Glomerular endothelial cell (primary cell): ENCODE measurements at regions not wholly inside any gene's neighbourhood (a gene's known extent, or its start where the extent isn't known, plus 50 kb on each side); places are given as distances from the start of the nearest gene placed in this dataset.
"Not testable (repeated sequence)": the region's sequence is repeated elsewhere in the genome, so short reads cannot be mapped to it uniquely, and the experiment has no call there.

Experiments
- DNase-seq: peaks from one replicate; pipeline ENCODE4 v3.0.0-alpha.2; 2011; ENCODE audit warnings: low read depth, low spot score; ENCODE audit errors: extremely low read depth

- not testable (repeated sequence) for DNase-seq
Observed at GRCh38 chr7:150096213-150096994, 222.6 kb downstream of the ATP6V0E2 start.

- DNase-seq, result not testable (repeated sequence)
Observed at GRCh38 chr7:150098592-150098991, 224.6 kb upstream of the LRRC61 start.

GRCh38 chr7:150101282-150101681 is 221.9 kb upstream of the LRRC61 start:
- DNase-seq, result not testable (repeated sequence)

- DNase-seq, result not testable (repeated sequence)
Observed at GRCh38 chr7:150107283-150107682, 215.9 kb upstream of the LRRC61 start.

- not testable (repeated sequence) for DNase-seq
Observed at GRCh38 chr7:150110375-150110820, 212.8 kb upstream of the LRRC61 start.

- DNase-seq, result not testable (repeated sequence)
Observed at GRCh38 chr7:150110882-150111281, 212.3 kb upstream of the LRRC61 start.

- not testable (repeated sequence) for DNase-seq
Observed at GRCh38 chr7:150111373-150112139, 211.6 kb upstream of the LRRC61 start.

- DNase-seq, result not testable (repeated sequence)
Observed at GRCh38 chr7:150113301-150113700, 209.9 kb upstream of the LRRC61 start.

- DNase-seq, result not testable (repeated sequence)
Observed at GRCh38 chr7:150114591-150114990, 208.6 kb upstream of the LRRC61 start.

GRCh38 chr7:150119966-150120365 is 203.2 kb upstream of the LRRC61 start:
- DNase-seq, result not testable (repeated sequence)

GRCh38 chr7:150125831-150126230 is 197.3 kb upstream of the LRRC61 start:
- DNase-seq, result not testable (repeated sequence)

- not testable (repeated sequence) for DNase-seq
Observed at GRCh38 chr7:150134451-150134850, 188.7 kb upstream of the LRRC61 start.

GRCh38 chr7:150135620-150136190 is 187.4 kb upstream of the LRRC61 start:
- not testable (repeated sequence) for DNase-seq

- not testable (repeated sequence) for DNase-seq
Observed at GRCh38 chr7:150139840-150140239, 183.3 kb upstream of the LRRC61 start.

GRCh38 chr7:150141525-150142345 is 181.4 kb upstream of the LRRC61 start:
- DNase-seq, result not testable (repeated sequence)

- DNase-seq, result not testable (repeated sequence)
Observed at GRCh38 chr7:150146124-150146523, 177.0 kb upstream of the LRRC61 start.

- not testable (repeated sequence) for DNase-seq
Observed at GRCh38 chr7:150147524-150147923, 175.6 kb upstream of the LRRC61 start.

GRCh38 chr7:150156015-150156414 is 167.1 kb upstream of the LRRC61 start:
- DNase-seq, result not testable (repeated sequence)

- not testable (repeated sequence) for DNase-seq
Observed at GRCh38 chr7:150158696-150159095, 164.5 kb upstream of the LRRC61 start.

GRCh38 chr7:150169515-150169914 is 153.6 kb upstream of the LRRC61 start:
- DNase-seq, result not testable (repeated sequence)
